HCT116 (cell line): ENCODE measurements at regions not wholly inside any gene's neighbourhood (a gene's known extent, or its start where the extent isn't known, plus 50 kb on each side); places are given as distances from the start of the nearest gene placed in this dataset.

Experiments
- ATAC-seq: fragments of 200-7000 bp; cut with Tn5 transposase; 2 replicates; pipeline ENCODE4 v1.9.1; 2020; ENCODE audit warnings: mild to moderate bottlenecking, moderate library complexity
- BruUV-seq: library from RNA; stranded (reverse); fragments of 400-500 nt; replicated peaks from 2 replicates; lab custom pipeline; 2021; lab: Mats Ljungman, UMichigan
- CTCF ChIA-PET: fragments of 300-600 bp; sonication (Branson Sonifier 250); formaldehyde crosslinking; loops from one replicate; lab custom pipeline; 2021; ENCODE audit warnings: antibody characterized with exemption; lab: Charles Lee
- POLR2A ChIA-PET: fragments of 300-600, 350-600 bp; sonication (Branson Sonifier 250); formaldehyde crosslinking; loops from one replicate; lab custom pipeline; 2021; ENCODE audit warnings: antibody characterized with exemption; lab: Charles Lee
- RAD21 ChIA-PET, 2 experiments: fragments of 300-600 bp; sonication (Branson Sonifier 250); formaldehyde crosslinking; loops; one replicate each; lab custom pipeline; 2023; ENCODE audit warnings: low total read pairs in 2 of 2; ENCODE audit not compliant: uncharacterized antibody in 2 of 2, unreplicated experiment in 2 of 2, low non-redundant PET in 1 of 2; lab: Charles Lee
- DNase-seq: peaks from one replicate; pipeline ENCODE4 v3.0.0-alpha.2; 2010; ENCODE audit warnings: low read depth, low spot score
- H2AFZ ChIP-seq: fragments of 200-600 bp; shearing (Covaris generic), sonication (generic); 2 replicates; pipeline ENCODE4 v1.6.1; 2017; ENCODE audit warnings: low read depth, mixed run types, mixed read lengths, antibody characterized with exemption, low read length; ENCODE audit not compliant: poor library complexity, severe bottlenecking
- H3K27ac ChIP-seq: 2 replicates; pipeline ENCODE4 v1.5.1; 2012; ENCODE audit warnings: low read depth, low read length
- H3K27me3 ChIP-seq: fragments of 200-600 bp; sonication (generic); 2 replicates; pipeline ENCODE4 v1.6.1; 2016; ENCODE audit warnings: mixed run types, low read length, mixed read lengths; ENCODE audit not compliant: insufficient read depth
- H3K36me3 ChIP-seq, 2 experiments: fragments of 200-500 bp in 1 of 2; fragments of 200-600 bp in 1 of 2; sonication (Bioruptor generic) in 1 of 2; sonication (generic) in 1 of 2; 2 replicates each; pipeline versions ENCODE4 v1.5.1 to v1.6.1; 2014 to 2016; ENCODE audit warnings: low read length in 2 of 2, inconsistent platforms in 1 of 2, mixed read lengths in 1 of 2, mixed run types in 1 of 2; ENCODE audit not compliant: insufficient read depth in 2 of 2, control insufficient read depth in 1 of 2
- H3K4me1 ChIP-seq, 2 experiments: fragments of 200-600 bp in 1 of 2; sonication (generic) in 1 of 2; 2 replicates each; pipeline versions ENCODE4 v1.5.1 to v1.6.1; 2012 to 2017; ENCODE audit warnings: low read length in 2 of 2, inconsistent platforms in 1 of 2, mild to moderate bottlenecking in 1 of 2, mixed read lengths in 1 of 2, mixed run types in 1 of 2, moderate library complexity in 1 of 2; ENCODE audit not compliant: insufficient read depth in 2 of 2, control insufficient read depth in 1 of 2
- H3K4me2 ChIP-seq: fragments of 200-600 bp; sonication (generic); 2 replicates; pipeline ENCODE4 v1.6.1; 2017; ENCODE audit warnings: mixed run types, low read length, mixed read lengths
- H3K4me3 ChIP-seq, 2 experiments: fragments of 200-600 bp in 1 of 2; sonication (generic) in 1 of 2; replicated peaks in 1 of 2; 2 replicates each; pipeline ENCODE4 v1.5.1; 2011 to 2016; ENCODE audit warnings: low read length in 2 of 2, control low read depth in 1 of 2, low read depth in 1 of 2, mild to moderate bottlenecking in 1 of 2, mixed read lengths in 1 of 2, mixed run types in 1 of 2
- H3K79me2 ChIP-seq: fragments of 200-600 bp; sonication (generic); 2 replicates; pipeline ENCODE4 v1.6.1; 2017; ENCODE audit warnings: mild to moderate bottlenecking, mixed run types, low read length, moderate library complexity, mixed read lengths; ENCODE audit not compliant: insufficient read depth
- H3K9ac ChIP-seq: fragments of 200-600 bp; sonication (generic); 2 replicates; pipeline ENCODE4 v1.6.1; 2016; ENCODE audit warnings: low read length, mixed read lengths
- H3K9me2 ChIP-seq: fragments of 200-600 bp; sonication (generic), shearing (Covaris generic); 2 replicates; pipeline ENCODE4 v1.6.1; 2017; ENCODE audit warnings: mixed run types, mild to moderate bottlenecking, moderate library complexity; ENCODE audit not compliant: insufficient read depth
- H3K9me3 ChIP-seq, 2 experiments: fragments of 200-500 bp in 1 of 2; fragments of 200-600 bp in 1 of 2; sonication (Bioruptor generic) in 1 of 2; sonication (generic) in 1 of 2; 2 replicates each; pipeline ENCODE4 v1.6.1; 2014 to 2017; ENCODE audit warnings: low read length in 2 of 2, mixed read lengths in 2 of 2, inconsistent platforms in 1 of 2, low read depth in 1 of 2, mild to moderate bottlenecking in 1 of 2, mixed run types in 1 of 2, moderate library complexity in 1 of 2; ENCODE audit not compliant: control insufficient read depth in 1 of 2, insufficient read depth in 1 of 2
- H4K20me1 ChIP-seq: fragments of 200-600 bp; sonication (generic), shearing (Covaris generic); 2 replicates; pipeline ENCODE4 v1.6.1; 2017; ENCODE audit warnings: mixed run types, mild to moderate bottlenecking, moderate library complexity; ENCODE audit not compliant: insufficient read depth
- CBX3 ChIP-seq: IDR thresholded peaks from 2 replicates; pipeline ENCODE4 v1.6.1; 2012; ENCODE audit warnings: low read depth
- CEBPB ChIP-seq: IDR thresholded peaks from 2 replicates; pipeline ENCODE4 v1.6.1; 2012; ENCODE audit warnings: low read depth
- EGR1 ChIP-seq: IDR thresholded peaks from 2 replicates; pipeline ENCODE4 v1.6.1; 2012; ENCODE audit warnings: low read depth
- ELF1 ChIP-seq: IDR thresholded peaks from 2 replicates; pipeline ENCODE4 v1.6.1; 2012; ENCODE audit warnings: low read depth, borderline replicate concordance
- EZH2phosphoT487 ChIP-seq: fragments of 200-600 bp; IDR thresholded peaks from 2 replicates; pipeline ENCODE4 v1.6.1; 2018; ENCODE audit warnings: antibody characterized with exemption, borderline replicate concordance
- FOSL1 ChIP-seq: IDR thresholded peaks from 2 replicates; pipeline ENCODE4 v1.6.1; 2012; ENCODE audit warnings: low read depth
- POLR2AphosphoS5 ChIP-seq: IDR thresholded peaks from 2 replicates; pipeline ENCODE4 v1.6.1; 2011; ENCODE audit warnings: mild to moderate bottlenecking, low read depth, low read length, moderate library complexity
- RAD21 ChIP-seq: IDR thresholded peaks from 2 replicates; pipeline ENCODE4 v1.6.1; 2012; ENCODE audit warnings: low read depth, mild to moderate bottlenecking
- SIN3A ChIP-seq: IDR thresholded peaks from 2 replicates; pipeline ENCODE4 v1.6.1; 2012; ENCODE audit warnings: low read depth
- SP1 ChIP-seq: IDR thresholded peaks from 2 replicates; pipeline ENCODE4 v1.6.1; 2012; ENCODE audit warnings: low read depth
- YY1 ChIP-seq: IDR thresholded peaks from 2 replicates; pipeline ENCODE4 v1.6.1; 2011; ENCODE audit warnings: low read length, low read depth, moderate library complexity, mild to moderate bottlenecking; ENCODE audit not compliant: insufficient replicate concordance; ENCODE audit errors: extremely low read depth
- ZFX ChIP-seq: fragments of 450-650 bp; IDR thresholded peaks from 2 replicates; pipeline ENCODE4 v1.6.1; 2017
- ZNF274 ChIP-seq: fragments of 200-500 bp; sonication (Bioruptor generic); IDR thresholded peaks from 2 replicates; pipeline ENCODE4 v1.6.1; 2014; ENCODE audit warnings: mild to moderate bottlenecking, low read depth, low read length, inconsistent platforms
- intact Hi-C: fragments of 100-400 bp; cut with micrococcal nuclease; formaldehyde crosslinking; loops from 2 replicates; pipeline ENCODE4 v1.10.0; 2022
- TF ChIP-seq, protein P1 (sequence below): IDR thresholded peaks from 2 replicates; pipeline ENCODE4 v1.6.1; 2012
- TF ChIP-seq, protein P2 (sequence below): IDR thresholded peaks from 2 replicates; pipeline ENCODE4 v1.6.1; 2012
- TF ChIP-seq, protein P3 (sequence below), 3 experiments: fragments of 200-600 bp in 1 of 3; sonication (generic) in 1 of 3; IDR thresholded peaks in 2 of 3; conservative IDR thresholded peaks in 1 of 3; 2 replicates each; pipeline ENCODE4 v1.5.1; 2012 to 2017; ENCODE audit warnings: low read depth in 2 of 3, low read length in 2 of 3, antibody characterized with exemption in 1 of 3, borderline replicate concordance in 1 of 3, control low read depth in 1 of 3, mild to moderate bottlenecking in 1 of 3, mixed read lengths in 1 of 3, mixed run types in 1 of 3, moderate library complexity in 1 of 3; ENCODE audit not compliant: insufficient read depth in 1 of 3

DNA sequence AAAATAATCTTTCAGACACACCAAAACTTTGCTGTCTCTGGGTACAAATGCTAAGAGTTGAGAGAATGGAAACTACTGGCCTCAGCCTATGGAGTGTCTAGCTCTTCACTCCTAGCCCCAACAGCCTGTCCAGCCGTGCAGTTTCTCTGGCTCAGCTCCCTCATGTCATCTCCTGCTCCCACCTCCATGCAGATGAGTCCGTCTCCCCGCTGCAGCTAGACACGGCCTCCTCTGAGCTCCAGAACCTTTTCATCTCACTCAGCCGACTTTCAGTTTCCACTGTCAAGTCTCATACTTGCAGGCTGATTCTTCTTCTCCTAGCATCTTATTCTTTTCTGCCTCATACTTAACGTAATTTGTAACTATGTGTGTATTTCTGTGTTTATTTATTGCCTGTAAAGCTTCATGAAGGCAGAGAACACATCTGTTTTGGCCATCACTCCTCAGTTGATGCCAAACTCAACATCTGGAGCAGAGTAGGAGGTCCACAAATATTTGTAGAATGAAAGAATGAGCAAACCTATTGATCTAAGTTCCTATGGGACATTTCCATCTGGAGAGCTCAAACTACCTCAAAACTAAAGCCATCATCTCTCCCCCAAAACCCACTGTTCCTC lies 139.8 kb upstream of the PWP1 start:
- BruUV-seq, result no TSS peak

More for the DNA sequence above, 139.8 kb upstream of the PWP1 start:
- no peak for DNase-seq
- intact Hi-C loops, result no loop called here
- no peaks in the 10 kb centered on the region for H3K79me2 ChIP-seq
- no peaks in the 10 kb centered on the region for H3K4me1 ChIP-seq
- H3K9me3 ChIP-seq, result no peaks in the 10 kb centered on the region
- no peaks in the 10 kb centered on the region for H3K36me3 ChIP-seq
- H3K27me3 ChIP-seq, result no peaks in the 10 kb centered on the region
- ChIA-PET CTCF (no interaction called here), POLR2A (no interaction called here), RAD21 (no interaction called here)
- ATAC-seq, result no peak
- no peak overlapping the region for H3K27ac ChIP-seq
- TF ChIP-seq YY1, result no peak
- TF ChIP-seq CBX3, result no peak
- TF ChIP-seq, protein P1, sequence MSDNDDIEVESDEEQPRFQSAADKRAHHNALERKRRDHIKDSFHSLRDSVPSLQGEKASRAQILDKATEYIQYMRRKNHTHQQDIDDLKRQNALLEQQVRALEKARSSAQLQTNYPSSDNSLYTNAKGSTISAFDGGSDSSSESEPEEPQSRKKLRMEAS, result no peak
- TF ChIP-seq SP1, result no peak
- no peak for TF ChIP-seq EZH2phosphoT487
- TF ChIP-seq RAD21, result no peak
- TF ChIP-seq CEBPB, result no peak
- TF ChIP-seq SIN3A, result no peak
- no peak for TF ChIP-seq POLR2AphosphoS5
- TF ChIP-seq ZNF274, result no peak
- TF ChIP-seq, protein P2, sequence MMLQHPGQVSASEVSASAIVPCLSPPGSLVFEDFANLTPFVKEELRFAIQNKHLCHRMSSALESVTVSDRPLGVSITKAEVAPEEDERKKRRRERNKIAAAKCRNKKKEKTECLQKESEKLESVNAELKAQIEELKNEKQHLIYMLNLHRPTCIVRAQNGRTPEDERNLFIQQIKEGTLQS, result no peak
- TF ChIP-seq, protein P3, sequence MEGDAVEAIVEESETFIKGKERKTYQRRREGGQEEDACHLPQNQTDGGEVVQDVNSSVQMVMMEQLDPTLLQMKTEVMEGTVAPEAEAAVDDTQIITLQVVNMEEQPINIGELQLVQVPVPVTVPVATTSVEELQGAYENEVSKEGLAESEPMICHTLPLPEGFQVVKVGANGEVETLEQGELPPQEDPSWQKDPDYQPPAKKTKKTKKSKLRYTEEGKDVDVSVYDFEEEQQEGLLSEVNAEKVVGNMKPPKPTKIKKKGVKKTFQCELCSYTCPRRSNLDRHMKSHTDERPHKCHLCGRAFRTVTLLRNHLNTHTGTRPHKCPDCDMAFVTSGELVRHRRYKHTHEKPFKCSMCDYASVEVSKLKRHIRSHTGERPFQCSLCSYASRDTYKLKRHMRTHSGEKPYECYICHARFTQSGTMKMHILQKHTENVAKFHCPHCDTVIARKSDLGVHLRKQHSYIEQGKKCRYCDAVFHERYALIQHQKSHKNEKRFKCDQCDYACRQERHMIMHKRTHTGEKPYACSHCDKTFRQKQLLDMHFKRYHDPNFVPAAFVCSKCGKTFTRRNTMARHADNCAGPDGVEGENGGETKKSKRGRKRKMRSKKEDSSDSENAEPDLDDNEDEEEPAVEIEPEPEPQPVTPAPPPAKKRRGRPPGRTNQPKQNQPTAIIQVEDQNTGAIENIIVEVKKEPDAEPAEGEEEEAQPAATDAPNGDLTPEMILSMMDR (IDR thresholded peaks at IDR 0.05 in 2 of 3, conservative IDR thresholded peaks at IDR 0.05 in 1 of 3; ENCODE audit: borderline replicate concordance in 1 of 3, insufficient read depth in 1 of 3, low read depth in 2 of 3, low read length in 2 of 3), result no peak
- TF ChIP-seq FOSL1, result no peak
- no peak for TF ChIP-seq EGR1
- no peak for TF ChIP-seq ELF1
- no peak for TF ChIP-seq ZFX
- no peak overlapping the region for H3K9ac ChIP-seq
- H4K20me1 ChIP-seq, result no peaks in the 10 kb centered on the region
- no peak overlapping the region for H3K4me2 ChIP-seq
- H2AFZ ChIP-seq, result no peak overlapping the region
- no peaks in the 10 kb centered on the region for H3K9me2 ChIP-seq
- no peak overlapping the region for H3K4me3 ChIP-seq
